ENCODE measurements at regions not wholly inside any gene's neighbourhood (a gene's known extent, or its start where the extent isn't known, plus 50 kb on each side); places are given as distances from the start of the nearest gene placed in this dataset.
A peak's percentile ranks its signal among the peaks of the same experiment; 100 is the strongest.

DNA sequence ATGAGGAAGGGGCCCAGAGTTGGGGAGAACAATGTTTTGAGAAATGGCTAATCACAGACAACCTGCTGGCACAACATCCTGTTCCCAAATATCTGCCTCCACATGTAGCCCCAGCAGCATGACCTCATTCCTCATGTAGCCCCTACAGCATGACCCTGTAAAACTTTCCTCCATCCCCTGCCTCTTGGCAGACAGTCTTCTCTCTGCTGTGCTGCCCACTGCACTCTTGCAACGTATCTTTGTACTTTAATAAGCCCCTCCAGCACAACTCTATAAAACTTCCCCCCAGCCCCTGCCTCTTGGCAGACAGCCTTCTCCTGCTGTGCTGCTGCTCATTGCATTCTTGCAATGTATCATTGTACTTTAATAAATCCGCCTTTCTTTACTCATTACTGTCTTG, 278.8 kb downstream of the HDGFL1 start:
- H3K27ac ChIP-seq, result no peak overlapping the region
- no peaks in the 10 kb centered on the region for H3K4me1 ChIP-seq
- TF ChIP-seq, protein P1, sequence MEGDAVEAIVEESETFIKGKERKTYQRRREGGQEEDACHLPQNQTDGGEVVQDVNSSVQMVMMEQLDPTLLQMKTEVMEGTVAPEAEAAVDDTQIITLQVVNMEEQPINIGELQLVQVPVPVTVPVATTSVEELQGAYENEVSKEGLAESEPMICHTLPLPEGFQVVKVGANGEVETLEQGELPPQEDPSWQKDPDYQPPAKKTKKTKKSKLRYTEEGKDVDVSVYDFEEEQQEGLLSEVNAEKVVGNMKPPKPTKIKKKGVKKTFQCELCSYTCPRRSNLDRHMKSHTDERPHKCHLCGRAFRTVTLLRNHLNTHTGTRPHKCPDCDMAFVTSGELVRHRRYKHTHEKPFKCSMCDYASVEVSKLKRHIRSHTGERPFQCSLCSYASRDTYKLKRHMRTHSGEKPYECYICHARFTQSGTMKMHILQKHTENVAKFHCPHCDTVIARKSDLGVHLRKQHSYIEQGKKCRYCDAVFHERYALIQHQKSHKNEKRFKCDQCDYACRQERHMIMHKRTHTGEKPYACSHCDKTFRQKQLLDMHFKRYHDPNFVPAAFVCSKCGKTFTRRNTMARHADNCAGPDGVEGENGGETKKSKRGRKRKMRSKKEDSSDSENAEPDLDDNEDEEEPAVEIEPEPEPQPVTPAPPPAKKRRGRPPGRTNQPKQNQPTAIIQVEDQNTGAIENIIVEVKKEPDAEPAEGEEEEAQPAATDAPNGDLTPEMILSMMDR (IDR thresholded peaks at IDR 0.05), result no peak
- TF ChIP-seq POLR2A (IDR thresholded peaks at IDR 0.05), result no peak
- intact Hi-C loops (cut with DNase I), result no loop called here
- H3K9me3 ChIP-seq, result no peaks in the 10 kb centered on the region
- H3K27me3 ChIP-seq, result no peaks in the 10 kb centered on the region
- ATAC-seq (no peak), DNase-seq (no peak)
- no peaks in the 10 kb centered on the region for H3K36me3 ChIP-seq
- H3K4me3 ChIP-seq, result no peak overlapping the region
- 57% methylated on average over 2 of the region's 2 CpGs for WGBS (ENCODE audit: insufficient coverage, low coverage, low lambda C conversion rate, missing lambda C conversion rate)

DNA sequence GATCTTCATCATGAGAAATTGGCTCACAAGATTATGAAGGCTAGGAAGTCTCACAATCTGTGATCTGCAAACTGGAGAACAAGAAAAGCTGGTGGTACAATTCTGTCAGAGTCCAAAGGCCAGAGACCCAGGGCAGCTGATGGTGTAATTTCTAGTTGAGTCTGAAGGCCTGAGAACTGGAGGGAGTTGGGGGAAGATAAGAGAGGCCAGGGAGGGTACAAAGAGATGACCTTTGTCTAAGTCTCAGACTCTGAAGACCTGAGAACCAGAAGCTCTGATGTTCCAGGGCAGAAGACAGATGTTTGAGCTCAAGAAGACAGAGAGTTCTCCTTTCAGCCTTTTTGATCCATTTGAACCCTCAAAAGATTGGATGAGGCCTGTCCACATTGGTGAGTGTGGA, 280.6 kb downstream of the HDGFL1 start:
- no peaks in the 10 kb centered on the region for H3K27me3 ChIP-seq
- ATAC-seq (no peak), DNase-seq (no peak)
- no peaks in the 10 kb centered on the region for H3K36me3 ChIP-seq
- no peak overlapping the region for H3K4me3 ChIP-seq
- intact Hi-C loops (cut with DNase I), result no loop called here
- H3K4me1 ChIP-seq, result no peaks in the 10 kb centered on the region
- TF ChIP-seq POLR2A (IDR thresholded peaks at IDR 0.05), result no peak
- TF ChIP-seq, protein P1 (IDR thresholded peaks at IDR 0.05), result no peak
- H3K27ac ChIP-seq, result no peak overlapping the region
- no peaks in the 10 kb centered on the region for H3K9me3 ChIP-seq

DNA sequence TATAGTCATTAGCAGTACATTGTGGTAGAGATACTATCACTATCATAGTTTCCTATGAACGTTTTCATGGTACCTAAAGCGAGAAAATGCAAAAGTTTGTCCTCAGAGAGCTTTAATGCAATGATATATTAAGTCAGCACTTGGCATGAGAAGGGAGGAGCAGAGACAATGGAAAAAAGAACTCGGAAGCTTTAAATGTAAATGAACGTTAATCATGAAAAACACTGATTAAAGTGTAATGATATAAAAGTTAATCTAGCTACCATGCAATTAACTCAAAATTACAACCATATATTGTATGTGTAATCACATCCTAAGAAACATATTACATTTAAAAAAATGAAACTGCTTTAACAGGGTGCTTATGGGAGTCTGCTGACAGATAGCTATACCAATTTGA, 282.7 kb downstream of the HDGFL1 start:
- H3K4me1 ChIP-seq, result no peaks in the 10 kb centered on the region
- no peaks in the 10 kb centered on the region for H3K36me3 ChIP-seq
- H3K27ac ChIP-seq, result no peak overlapping the region
- ATAC-seq (no peak), DNase-seq (no peak)
- 39% methylated on average over 4 of the region's 4 CpGs for WGBS (ENCODE audit: insufficient coverage, low coverage, low lambda C conversion rate, missing lambda C conversion rate)
- no peaks in the 10 kb centered on the region for H3K9me3 ChIP-seq
- intact Hi-C loops (cut with DNase I), result no loop called here
- no peak for TF ChIP-seq POLR2A (IDR thresholded peaks at IDR 0.05)
- TF ChIP-seq, protein P1 (IDR thresholded peaks at IDR 0.05), result no peak
- no peak overlapping the region for H3K4me3 ChIP-seq
- H3K27me3 ChIP-seq, result no peaks in the 10 kb centered on the region

DNA sequence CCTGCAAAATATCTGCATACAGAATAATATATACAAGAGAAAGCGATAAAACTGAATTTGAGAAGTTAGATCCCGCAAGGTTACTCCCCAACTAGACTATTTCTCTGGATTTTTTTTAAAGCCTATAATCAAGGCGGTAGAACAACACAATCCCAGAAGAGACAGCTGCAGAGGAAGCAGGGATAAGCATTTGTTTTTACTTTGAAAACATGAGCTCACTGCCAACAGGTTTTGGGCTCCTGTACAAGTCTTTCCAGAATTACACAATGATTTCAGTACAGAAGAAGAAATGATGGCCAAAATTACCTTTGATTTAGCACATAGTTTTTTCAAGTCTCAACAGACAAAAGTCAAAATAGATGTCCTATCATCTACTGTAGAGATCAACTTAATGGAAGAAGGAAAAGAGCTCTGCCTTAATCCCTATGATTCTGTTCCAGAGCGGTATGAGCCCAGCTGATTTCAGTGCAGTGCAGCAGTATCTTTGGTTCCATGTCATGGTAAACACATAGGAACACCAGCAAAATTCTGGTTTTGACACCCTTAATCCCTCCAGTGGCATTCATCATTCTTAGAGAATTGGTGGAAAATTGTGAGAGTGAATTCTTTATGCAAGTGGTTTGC, 304.3 kb downstream of the HDGFL1 start:
- Histone ChIP-seq H3K27ac (no peak overlapping the region), H3K9me3 (no peaks in the 10 kb centered on the region), H3K4me3 (no peak overlapping the region), H3K27me3 (no peaks in the 10 kb centered on the region), H3K36me3 (no peaks in the 10 kb centered on the region), H3K4me1 (no peaks in the 10 kb centered on the region)
- intact Hi-C loops (cut with DNase I), result no loop called here
- 77% methylated on average over 4 of the region's 4 CpGs for WGBS (ENCODE audit: insufficient coverage, low coverage, low lambda C conversion rate, missing lambda C conversion rate)
- DNase-seq, result no peak
- TF ChIP-seq POLR2A (IDR thresholded peaks at IDR 0.05), result no peak
- TF ChIP-seq, protein P1 (IDR thresholded peaks at IDR 0.05), result no peak
- peak in 1 of 4 donors; percentile 58 for ATAC-seq

DNA sequence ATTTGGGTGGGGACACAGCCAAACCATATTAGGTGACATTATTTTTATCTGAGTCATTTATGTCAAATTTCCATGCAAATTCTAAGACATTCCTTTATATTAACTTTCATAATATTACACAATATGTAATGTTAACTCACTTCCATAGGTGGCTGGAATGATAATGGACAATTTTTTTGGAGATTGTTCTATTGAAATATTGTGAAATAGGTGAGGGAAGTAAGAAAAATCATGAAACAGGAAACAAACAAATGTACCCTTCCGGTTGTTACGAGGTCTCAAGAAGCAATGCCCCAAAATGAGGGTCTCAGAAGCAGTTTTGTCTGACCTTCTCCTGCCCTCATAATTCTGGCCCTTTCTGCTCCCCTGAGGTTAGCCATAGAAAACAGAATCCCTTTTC, 306.5 kb downstream of the HDGFL1 start:
- Histone ChIP-seq H3K27me3 (no peaks in the 10 kb centered on the region), H3K36me3 (no peaks in the 10 kb centered on the region), H3K4me3 (no peak overlapping the region), H3K9me3 (no peaks in the 10 kb centered on the region), H3K4me1 (no peaks in the 10 kb centered on the region), H3K27ac (no peak overlapping the region)
- TF ChIP-seq, protein P1 (IDR thresholded peaks at IDR 0.05), result no peak
- no peak for TF ChIP-seq POLR2A (IDR thresholded peaks at IDR 0.05)
- no peak for DNase-seq
- intact Hi-C loops (cut with DNase I), result no loop called here
- 59% methylated on average over 2 of the region's 2 CpGs for WGBS (ENCODE audit: insufficient coverage, low coverage, low lambda C conversion rate, missing lambda C conversion rate)
- ATAC-seq, result no peak

All from right lobe of liver (tissue), 6 donors.